Activated CD4-positive, alpha-beta T cell treated with anti-CD3 and anti-CD28 coated beads, Interleukin-2, amount 10 ng/mL, durations not matched to agents 24 days and 14 days (primary cell): ENCODE measurements at regions not wholly inside any gene's neighbourhood (a gene's known extent, or its start where the extent isn't known, plus 50 kb on each side); places are given as distances from the start of the nearest gene placed in this dataset.
"Not testable (repeated sequence)": the region's sequence is repeated elsewhere in the genome, so short reads cannot be mapped to it uniquely, and the experiment has no call there.

Experiments
- DNase-seq: peaks from one replicate; pipeline ENCODE4 v3.0.0; 2022
- H3K27ac Mint-ChIP-seq: one replicate; pipeline ENCODE4 v1.8.0; 2022; ENCODE audit warnings: mild to moderate bottlenecking, mixed read lengths
- H3K27me3 Mint-ChIP-seq: one replicate; pipeline ENCODE4 v1.8.0; 2022; ENCODE audit warnings: mixed read lengths
- H3K36me3 Mint-ChIP-seq: one replicate; pipeline ENCODE4 v1.8.0; 2022; ENCODE audit warnings: low read depth, mild to moderate bottlenecking, mixed read lengths
- H3K4me1 Mint-ChIP-seq: one replicate; pipeline ENCODE4 v1.8.0; 2021; ENCODE audit warnings: mixed read lengths
- H3K4me3 Mint-ChIP-seq: one replicate; pipeline ENCODE4 v1.8.0; 2022; ENCODE audit warnings: mild to moderate bottlenecking, moderate library complexity, mixed read lengths
- H3K9me3 Mint-ChIP-seq: one replicate; pipeline ENCODE4 v1.8.0; 2021; ENCODE audit warnings: mixed read lengths
- intact Hi-C: fragments of 100-400 bp; cut with micrococcal nuclease; formaldehyde crosslinking; loops from one replicate; pipeline ENCODE4 v1.15.1; 2023

DNA sequence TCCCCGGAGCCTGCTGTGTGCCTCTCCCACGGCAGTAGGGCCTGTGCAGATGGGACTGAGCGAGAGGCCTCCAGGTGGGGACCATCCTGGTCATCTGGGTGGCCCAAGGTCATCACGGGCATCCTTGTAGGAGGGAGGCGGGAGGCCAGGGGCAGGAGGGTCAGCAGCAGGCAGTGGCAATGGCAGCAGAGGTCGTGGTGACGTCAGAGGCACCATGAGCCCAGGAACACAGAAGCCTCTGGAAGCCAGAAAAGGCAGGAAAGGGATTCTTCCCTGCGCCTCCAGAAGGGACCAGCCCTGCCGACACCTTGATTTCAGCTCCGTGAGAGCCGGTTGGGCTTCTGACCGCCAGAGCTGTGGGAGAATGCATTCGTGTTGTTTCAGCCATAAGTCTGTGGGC is 190.3 kb downstream of the BANP start:
- Mint-ChIP-seq H3K27ac (no peak overlapping the region), H3K36me3 (no peaks in the 10 kb centered on the region), H3K4me1 (no peaks in the 10 kb centered on the region), H3K27me3 (no peaks in the 10 kb centered on the region), H3K9me3 (peaks cover 14% of the 10 kb centered on the region), H3K4me3 (no peak overlapping the region)
- no peak for DNase-seq
- intact Hi-C loops, result no loop called here

- H3K4me1 Mint-ChIP-seq, H3K4me3 Mint-ChIP-seq, H3K27me3 Mint-ChIP-seq, DNase-seq, H3K36me3 Mint-ChIP-seq, H3K27ac Mint-ChIP-seq, intact Hi-C loops: not testable (repeated sequence)
- H3K9me3 Mint-ChIP-seq, result peaks cover 14% of the 10 kb centered on the region
These were observed 191.1 kb downstream of the BANP start for GRCh38 chr16:88142056-88142935.

GRCh38 chr16:88143122-88144027 is 192.1 kb downstream of the BANP start:
- H3K27ac Mint-ChIP-seq, DNase-seq, H3K36me3 Mint-ChIP-seq, H3K27me3 Mint-ChIP-seq, H3K4me1 Mint-ChIP-seq, intact Hi-C loops, H3K9me3 Mint-ChIP-seq, H3K4me3 Mint-ChIP-seq: not testable (repeated sequence)

DNA sequence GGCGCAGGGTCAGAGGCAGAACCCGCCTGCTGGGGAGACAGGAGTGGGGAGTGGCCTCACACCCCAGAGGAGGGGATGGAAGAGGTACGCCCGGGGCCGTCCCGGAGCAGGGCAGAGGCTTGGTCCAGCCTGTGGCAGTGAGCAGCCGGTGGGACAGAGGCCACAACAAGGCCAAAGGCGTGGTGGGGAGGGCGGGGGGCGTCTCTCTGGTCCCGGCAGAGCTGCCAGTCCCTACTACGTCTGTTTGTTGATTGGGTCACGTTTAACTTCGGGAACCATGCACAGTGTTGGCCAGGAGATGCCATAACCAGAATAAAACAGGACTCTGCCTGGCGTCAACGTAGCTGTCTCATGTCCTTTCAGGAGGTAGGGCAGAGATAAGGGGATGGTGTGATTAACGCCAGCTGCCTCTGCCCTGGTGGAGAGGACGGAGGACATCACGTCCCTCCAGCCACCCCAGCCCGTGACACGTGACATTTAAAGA is 192.8 kb downstream of the BANP start:
- Mint-ChIP-seq H3K36me3 (no peaks in the 10 kb centered on the region), H3K27me3 (no peaks in the 10 kb centered on the region)
- intact Hi-C loops, result no loop called here

DNA sequence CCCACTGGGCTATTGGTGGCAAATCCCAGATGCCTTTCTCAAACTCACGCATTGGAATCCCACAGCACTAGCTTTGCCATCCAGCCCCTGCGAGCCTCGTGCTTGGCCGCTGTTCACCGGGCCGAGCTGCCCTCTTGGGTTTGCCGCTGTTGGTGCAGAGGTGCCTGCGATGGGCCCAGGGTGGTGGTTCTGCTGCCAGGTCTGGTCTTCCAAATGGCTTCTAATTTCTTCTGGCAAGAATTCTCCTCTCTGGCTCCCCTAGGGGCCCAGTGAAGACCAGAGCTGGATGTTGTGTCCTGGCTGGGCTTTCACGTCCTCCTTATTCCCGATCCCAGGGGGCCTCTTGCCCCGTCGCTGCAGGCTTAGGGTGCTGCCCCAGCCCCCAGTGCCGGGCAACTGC is 194.1 kb downstream of the BANP start:
- DNase-seq, H3K36me3 Mint-ChIP-seq, intact Hi-C loops, H3K27ac Mint-ChIP-seq, H3K4me1 Mint-ChIP-seq, H3K9me3 Mint-ChIP-seq, H3K27me3 Mint-ChIP-seq, H3K4me3 Mint-ChIP-seq: not testable (repeated sequence)

More for the DNA sequence above, 192.8 kb downstream of the BANP start:
- Mint-ChIP-seq H3K4me1 (no peaks in the 10 kb centered on the region), H3K9me3 (peaks cover 3% of the 10 kb centered on the region), H3K4me3 (no peak overlapping the region), H3K27ac (no peak overlapping the region)
- no peak for DNase-seq

DNA sequence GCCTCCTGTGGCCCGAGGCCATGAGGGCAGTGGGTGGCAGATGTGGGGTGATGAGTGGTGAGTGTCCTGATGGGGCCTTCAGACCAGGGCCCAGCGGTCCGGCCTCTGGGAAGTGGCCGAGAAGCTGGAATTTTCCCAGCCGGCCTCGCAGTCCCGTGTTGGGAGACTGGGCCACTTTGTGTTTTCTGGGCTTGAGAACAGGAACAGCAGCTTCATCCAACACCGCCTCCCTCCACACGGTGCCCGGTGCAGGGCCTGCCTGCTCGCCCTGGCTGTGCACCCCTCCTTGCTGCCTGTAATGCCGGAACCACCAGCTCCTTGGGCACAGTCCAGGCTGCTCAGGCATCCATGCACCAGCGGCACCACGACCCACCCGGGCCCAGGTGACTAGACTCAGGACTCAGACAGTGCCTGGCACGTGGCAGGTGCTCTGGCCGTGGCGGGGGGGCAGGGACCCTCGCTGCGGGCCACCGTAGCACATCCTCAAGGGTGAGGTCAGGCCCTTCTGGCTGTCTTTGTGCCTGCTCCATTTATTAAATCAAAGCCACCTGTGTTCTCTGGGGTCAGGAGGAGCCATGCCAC is 194.7 kb downstream of the BANP start:
- H3K9me3 Mint-ChIP-seq, H3K27me3 Mint-ChIP-seq, H3K4me3 Mint-ChIP-seq, intact Hi-C loops, DNase-seq, H3K36me3 Mint-ChIP-seq, H3K4me1 Mint-ChIP-seq, H3K27ac Mint-ChIP-seq: not testable (repeated sequence)

GRCh38 chr16:88148078-88148477 is 196.8 kb downstream of the BANP start:
- H3K9me3 Mint-ChIP-seq, H3K27me3 Mint-ChIP-seq, intact Hi-C loops, DNase-seq, H3K27ac Mint-ChIP-seq, H3K4me1 Mint-ChIP-seq, H3K4me3 Mint-ChIP-seq, H3K36me3 Mint-ChIP-seq: not testable (repeated sequence)

- H3K4me1 Mint-ChIP-seq, intact Hi-C loops, H3K4me3 Mint-ChIP-seq, H3K27me3 Mint-ChIP-seq, H3K36me3 Mint-ChIP-seq, DNase-seq, H3K27ac Mint-ChIP-seq, H3K9me3 Mint-ChIP-seq: not testable (repeated sequence)
These were observed 197.4 kb downstream of the BANP start for GRCh38 chr16:88148682-88149081.

- intact Hi-C loops, H3K27ac Mint-ChIP-seq, H3K4me3 Mint-ChIP-seq, DNase-seq, H3K9me3 Mint-ChIP-seq, H3K4me1 Mint-ChIP-seq, H3K27me3 Mint-ChIP-seq, H3K36me3 Mint-ChIP-seq: not testable (repeated sequence)
These were observed 197.9 kb downstream of the BANP start for GRCh38 chr16:88149158-88149603.

- H3K27me3 Mint-ChIP-seq, H3K27ac Mint-ChIP-seq, H3K9me3 Mint-ChIP-seq, H3K4me1 Mint-ChIP-seq, intact Hi-C loops, H3K4me3 Mint-ChIP-seq, H3K36me3 Mint-ChIP-seq, DNase-seq: not testable (repeated sequence)
These were observed 198.4 kb downstream of the BANP start for GRCh38 chr16:88149663-88150062.

- H3K4me1 Mint-ChIP-seq, H3K27ac Mint-ChIP-seq, H3K36me3 Mint-ChIP-seq, DNase-seq, intact Hi-C loops, H3K4me3 Mint-ChIP-seq, H3K27me3 Mint-ChIP-seq, H3K9me3 Mint-ChIP-seq: not testable (repeated sequence)
These were observed 199.4 kb downstream of the BANP start for GRCh38 chr16:88150456-88151128.

GRCh38 chr16:88151129-88151499 is 199.9 kb downstream of the BANP start:
- H3K4me3 Mint-ChIP-seq, H3K27ac Mint-ChIP-seq, DNase-seq, H3K36me3 Mint-ChIP-seq, intact Hi-C loops, H3K27me3 Mint-ChIP-seq, H3K4me1 Mint-ChIP-seq, H3K9me3 Mint-ChIP-seq: not testable (repeated sequence)
